ENCODE measurements at regions not wholly inside any gene's neighbourhood (a gene's known extent, or its start where the extent isn't known, plus 50 kb on each side); places are given as distances from the start of the nearest gene placed in this dataset.

GRCh38 chr12:3416670-3417069 lies 74.3 kb upstream of the PRMT8 start:
- no peaks in the 10 kb centered on the region for H3K36me3 ChIP-seq (replicated peaks; ENCODE audit: insufficient read depth, low read depth)
- no peaks in the 10 kb centered on the region for H4K20me1 ChIP-seq (ENCODE audit: insufficient read depth, poor library complexity, severe bottlenecking)
- H2AFZ ChIP-seq = no peak overlapping the region
- H3K27me3 ChIP-seq = peaks cover 6% of the 10 kb centered on the region
- TF ChIP-seq EZH2 (IDR thresholded peaks at IDR 0.05; ENCODE audit: borderline replicate concordance) (no peak), EZH2phosphoT487 (IDR thresholded peaks at IDR 0.05; ENCODE audit: low read depth, severe bottlenecking, unreplicated experiment) (no peak)
- TF ChIP-seq, protein P1, sequence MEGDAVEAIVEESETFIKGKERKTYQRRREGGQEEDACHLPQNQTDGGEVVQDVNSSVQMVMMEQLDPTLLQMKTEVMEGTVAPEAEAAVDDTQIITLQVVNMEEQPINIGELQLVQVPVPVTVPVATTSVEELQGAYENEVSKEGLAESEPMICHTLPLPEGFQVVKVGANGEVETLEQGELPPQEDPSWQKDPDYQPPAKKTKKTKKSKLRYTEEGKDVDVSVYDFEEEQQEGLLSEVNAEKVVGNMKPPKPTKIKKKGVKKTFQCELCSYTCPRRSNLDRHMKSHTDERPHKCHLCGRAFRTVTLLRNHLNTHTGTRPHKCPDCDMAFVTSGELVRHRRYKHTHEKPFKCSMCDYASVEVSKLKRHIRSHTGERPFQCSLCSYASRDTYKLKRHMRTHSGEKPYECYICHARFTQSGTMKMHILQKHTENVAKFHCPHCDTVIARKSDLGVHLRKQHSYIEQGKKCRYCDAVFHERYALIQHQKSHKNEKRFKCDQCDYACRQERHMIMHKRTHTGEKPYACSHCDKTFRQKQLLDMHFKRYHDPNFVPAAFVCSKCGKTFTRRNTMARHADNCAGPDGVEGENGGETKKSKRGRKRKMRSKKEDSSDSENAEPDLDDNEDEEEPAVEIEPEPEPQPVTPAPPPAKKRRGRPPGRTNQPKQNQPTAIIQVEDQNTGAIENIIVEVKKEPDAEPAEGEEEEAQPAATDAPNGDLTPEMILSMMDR (IDR thresholded peaks at IDR 0.05; ENCODE audit: poor library complexity) = no peak
- no peak overlapping the region for H3K27ac ChIP-seq
- no peak overlapping the region for H3K4me3 ChIP-seq
- no peak for DNase-seq (ENCODE audit: low spot score)
- no peaks in the 10 kb centered on the region for H3K79me2 ChIP-seq
- no peak overlapping the region for H3K4me2 ChIP-seq
- H3K9me2 ChIP-seq (replicated peaks; ENCODE audit: insufficient read depth) = no peaks in the 10 kb centered on the region
- no peaks in the 10 kb centered on the region for H3K9me3 ChIP-seq (ENCODE audit: low read depth)
- H3K4me1 ChIP-seq (ENCODE audit: insufficient read depth) = no peaks in the 10 kb centered on the region
- WGBS (ENCODE audit: low lambda C conversion rate, missing lambda C conversion rate) = 81% methylated on average over 1 of the region's 1 CpG

DNA sequence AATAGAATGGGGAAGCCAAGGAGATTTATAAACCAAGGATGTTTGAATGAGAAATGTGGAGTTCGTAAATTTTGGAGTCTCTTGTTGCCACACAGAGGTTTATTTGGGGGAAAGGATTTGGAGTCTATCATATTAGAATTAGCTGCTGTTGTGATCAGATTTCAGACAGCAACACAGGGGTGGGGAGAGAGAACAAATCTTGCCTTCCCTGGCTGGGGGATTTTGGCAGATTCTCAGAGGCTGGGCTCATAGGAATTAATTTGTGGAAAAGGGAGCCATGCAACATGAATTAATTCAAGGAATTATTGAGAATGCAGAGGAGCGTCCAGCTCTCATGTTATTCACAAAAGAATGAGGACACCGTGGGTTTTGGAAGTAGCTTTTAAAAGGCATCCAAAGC lies 73.9 kb upstream of the PRMT8 start:
- TF ChIP-seq EZH2 (IDR thresholded peaks at IDR 0.05; ENCODE audit: borderline replicate concordance) = no peak
- no peak for TF ChIP-seq EZH2phosphoT487 (IDR thresholded peaks at IDR 0.05; ENCODE audit: low read depth, severe bottlenecking, unreplicated experiment)
- TF ChIP-seq, protein P1 (IDR thresholded peaks at IDR 0.05; ENCODE audit: poor library complexity) = no peak
- Histone ChIP-seq H3K36me3 (replicated peaks; ENCODE audit: insufficient read depth, low read depth) (no peaks in the 10 kb centered on the region), H3K27ac (no peak overlapping the region), H3K4me2 (no peak overlapping the region), H3K27me3 (peaks cover 6% of the 10 kb centered on the region), H3K9me3 (ENCODE audit: low read depth) (no peaks in the 10 kb centered on the region), H2AFZ (no peak overlapping the region), H3K4me3 (no peak overlapping the region), H3K4me1 (ENCODE audit: insufficient read depth) (no peaks in the 10 kb centered on the region), H3K9me2 (replicated peaks; ENCODE audit: insufficient read depth) (no peaks in the 10 kb centered on the region), H4K20me1 (ENCODE audit: insufficient read depth, poor library complexity, severe bottlenecking) (no peaks in the 10 kb centered on the region), H3K79me2 (no peaks in the 10 kb centered on the region)
- no peak for DNase-seq (ENCODE audit: low spot score)
- WGBS (ENCODE audit: low lambda C conversion rate, missing lambda C conversion rate) = 70% methylated on average over 3 of the region's 3 CpGs

- no peaks in the 10 kb centered on the region for H3K4me1 ChIP-seq (ENCODE audit: insufficient read depth)
- no peaks in the 10 kb centered on the region for H3K36me3 ChIP-seq (replicated peaks; ENCODE audit: insufficient read depth, low read depth)
- H3K27ac ChIP-seq = no peak overlapping the region
- no peak overlapping the region for H3K4me2 ChIP-seq
- no peak overlapping the region for H3K4me3 ChIP-seq
- no peaks in the 10 kb centered on the region for H3K9me3 ChIP-seq (ENCODE audit: low read depth)
- TF ChIP-seq EZH2 (IDR thresholded peaks at IDR 0.05; ENCODE audit: borderline replicate concordance) = no peak
- TF ChIP-seq, protein P1 (IDR thresholded peaks at IDR 0.05; ENCODE audit: poor library complexity) = no peak
- TF ChIP-seq EZH2phosphoT487 (IDR thresholded peaks at IDR 0.05; ENCODE audit: low read depth, severe bottlenecking, unreplicated experiment) = no peak
- DNase-seq (ENCODE audit: low spot score) = no peak
- no peaks in the 10 kb centered on the region for H4K20me1 ChIP-seq (ENCODE audit: insufficient read depth, poor library complexity, severe bottlenecking)
- WGBS (ENCODE audit: low lambda C conversion rate, missing lambda C conversion rate) = 77% methylated on average over 3 of the region's 3 CpGs
- no peak overlapping the region for H2AFZ ChIP-seq
- H3K9me2 ChIP-seq (replicated peaks; ENCODE audit: insufficient read depth) = no peaks in the 10 kb centered on the region
- peaks cover 6% of the 10 kb centered on the region for H3K27me3 ChIP-seq
- H3K79me2 ChIP-seq = no peaks in the 10 kb centered on the region
Measured at GRCh38 chr12:3417937-3418462, 73.0 kb upstream of the PRMT8 start.

All from hepatocyte (in vitro differentiated cells).